ENCODE measurements at regions not wholly inside any gene's neighbourhood (a gene's known extent, or its start where the extent isn't known, plus 50 kb on each side); places are given as distances from the start of the nearest gene placed in this dataset.
A peak's percentile ranks its signal among the peaks of the same experiment; 100 is the strongest.
"Not testable (repeated sequence)": the region's sequence is repeated elsewhere in the genome, so short reads cannot be mapped to it uniquely, and the experiment has no call there.

DNA sequence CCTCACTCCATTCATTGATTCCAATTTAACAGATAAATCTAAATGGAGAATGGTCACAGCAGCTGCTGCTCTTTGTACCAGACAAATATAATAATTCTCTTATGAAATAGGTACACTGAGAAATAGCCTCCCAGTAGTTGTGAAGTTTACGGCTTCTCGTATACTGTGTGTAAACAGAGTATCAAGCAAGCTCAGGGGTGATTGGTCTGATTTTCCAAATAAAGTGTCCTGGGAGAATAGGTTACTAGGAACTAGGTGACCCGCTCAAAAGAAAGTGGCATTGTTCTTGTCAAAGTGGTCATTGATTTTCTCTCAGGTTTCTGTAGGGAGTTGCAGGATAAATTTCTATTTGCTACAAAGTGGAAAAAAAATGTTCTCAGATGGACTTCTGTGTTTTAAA is 838.2 kb downstream of the RAPGEF2 start:
- Histone ChIP-seq H3K27ac (ENCODE audit: low read length) (no peak overlapping the region), H3K9me3 (replicated peaks; ENCODE audit: control insufficient read depth, low read depth, low read length) (no peaks in the 10 kb centered on the region), H3K27me3 (ENCODE audit: control insufficient read depth, insufficient read depth, low read length) (no peaks in the 10 kb centered on the region), H3K4me1 (ENCODE audit: control insufficient read depth, insufficient read depth, low read length) (no peaks in the 10 kb centered on the region), H3K4me3 (ENCODE audit: low read length) (no peak overlapping the region), H3K36me3 (ENCODE audit: control insufficient read depth, insufficient read depth, low read length) (no peaks in the 10 kb centered on the region)
- 100% methylated on average over 3 of the region's 3 CpGs for WGBS (ENCODE audit: insufficient coverage)
- no peak for DNase-seq

DNA sequence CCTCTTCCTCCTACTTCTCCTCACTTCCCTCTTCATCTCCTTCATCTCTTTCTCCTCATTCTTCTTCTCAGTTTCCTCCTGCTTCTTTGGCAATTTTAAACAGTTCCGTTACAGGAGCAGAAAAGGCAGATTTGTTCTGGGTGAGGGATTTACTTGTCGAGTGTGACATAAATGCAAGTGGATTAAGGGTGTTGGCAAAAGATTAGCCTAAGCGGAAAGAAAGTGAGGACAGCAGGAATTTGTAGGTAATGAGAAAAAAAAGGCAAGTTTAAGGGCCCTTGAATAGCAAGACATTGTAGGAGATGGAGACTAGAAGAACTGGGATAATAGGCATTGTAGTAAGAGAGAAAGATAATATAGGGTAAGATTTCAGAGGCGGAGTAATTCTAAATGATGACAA is 841.6 kb downstream of the RAPGEF2 start:
- H3K4me3 ChIP-seq (ENCODE audit: low read length) = no peak overlapping the region
- DNase-seq = no peak
- no peak overlapping the region for H3K27ac ChIP-seq (ENCODE audit: low read length)
- no peaks in the 10 kb centered on the region for H3K9me3 ChIP-seq (replicated peaks; ENCODE audit: control insufficient read depth, low read depth, low read length)
- H3K36me3 ChIP-seq (ENCODE audit: control insufficient read depth, insufficient read depth, low read length) = no peaks in the 10 kb centered on the region
- no peaks in the 10 kb centered on the region for H3K27me3 ChIP-seq (ENCODE audit: control insufficient read depth, insufficient read depth, low read length)
- no peaks in the 10 kb centered on the region for H3K4me1 ChIP-seq (ENCODE audit: control insufficient read depth, insufficient read depth, low read length)
- 50% methylated on average over 4 of the region's 4 CpGs for WGBS (ENCODE audit: insufficient coverage)

DNA sequence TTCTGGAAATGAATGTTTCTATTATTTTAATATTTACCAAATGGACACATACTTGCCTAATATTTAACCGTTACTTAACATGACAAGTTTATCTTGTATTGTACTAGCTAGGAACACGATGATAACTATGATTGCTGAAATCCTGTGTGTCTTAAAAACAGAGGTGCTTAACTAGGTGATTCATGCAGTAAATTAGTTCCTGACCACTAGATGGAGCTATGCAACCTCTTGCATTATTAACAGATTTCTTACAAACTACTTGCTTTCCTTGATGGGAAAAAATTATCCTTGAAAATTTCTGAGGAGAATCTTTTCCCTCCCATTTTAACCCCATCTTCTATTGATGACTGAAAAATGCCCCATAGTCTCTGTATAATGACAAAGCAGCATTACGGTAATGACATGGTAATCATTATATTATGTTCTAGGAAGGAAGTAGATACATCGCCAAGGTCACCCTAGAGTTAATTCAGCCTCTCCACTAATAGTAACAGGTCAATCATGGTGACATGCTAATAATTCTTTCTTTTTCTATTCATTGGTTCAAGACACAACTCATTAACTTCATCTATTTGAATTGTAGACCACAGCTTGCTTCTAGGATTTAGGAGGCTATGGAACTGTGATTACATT is 844.2 kb downstream of the RAPGEF2 start:
- no peak overlapping the region for H3K27ac ChIP-seq (ENCODE audit: low read length)
- H3K4me1 ChIP-seq (ENCODE audit: control insufficient read depth, insufficient read depth, low read length) = no peaks in the 10 kb centered on the region
- H3K4me3 ChIP-seq (ENCODE audit: low read length) = no peak overlapping the region
- no CpG with 5 or more reads among the region's 4 CpGs for WGBS (ENCODE audit: insufficient coverage)
- H3K27me3 ChIP-seq (ENCODE audit: control insufficient read depth, insufficient read depth, low read length) = no peaks in the 10 kb centered on the region
- DNase-seq = peak; percentile 68
- no peaks in the 10 kb centered on the region for H3K36me3 ChIP-seq (ENCODE audit: control insufficient read depth, insufficient read depth, low read length)
- no peaks in the 10 kb centered on the region for H3K9me3 ChIP-seq (replicated peaks; ENCODE audit: control insufficient read depth, low read depth, low read length)

DNA sequence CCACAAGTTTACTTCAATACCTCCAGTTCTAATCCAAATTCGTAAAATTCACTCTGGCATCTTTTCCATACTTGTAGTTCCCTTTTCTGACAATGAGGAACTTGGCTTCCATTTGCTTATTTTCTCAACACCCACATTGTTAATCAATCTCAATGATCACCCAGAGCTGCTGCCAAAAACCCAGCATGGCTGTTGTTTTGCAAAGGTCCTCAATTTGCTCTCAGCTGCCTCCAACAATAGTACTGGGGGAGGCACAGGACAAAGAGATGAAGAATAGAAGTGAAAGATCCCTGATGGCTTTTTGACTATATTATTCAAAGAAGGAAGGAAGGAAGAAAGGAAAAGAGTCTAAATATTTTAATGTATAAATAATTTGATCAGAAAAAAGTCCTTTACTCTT is 847.8 kb downstream of the RAPGEF2 start:
- no peak for DNase-seq
- no peaks in the 10 kb centered on the region for H3K4me1 ChIP-seq (ENCODE audit: control insufficient read depth, insufficient read depth, low read length)
- no peaks in the 10 kb centered on the region for H3K36me3 ChIP-seq (ENCODE audit: control insufficient read depth, insufficient read depth, low read length)
- H3K9me3 ChIP-seq (replicated peaks; ENCODE audit: control insufficient read depth, low read depth, low read length) = no peaks in the 10 kb centered on the region
- no peaks in the 10 kb centered on the region for H3K27me3 ChIP-seq (ENCODE audit: control insufficient read depth, insufficient read depth, low read length)
- no peak overlapping the region for H3K27ac ChIP-seq (ENCODE audit: low read length)
- WGBS (ENCODE audit: insufficient coverage) = 69% methylated on average over 1 of the region's 1 CpG
- no peak overlapping the region for H3K4me3 ChIP-seq (ENCODE audit: low read length)

DNA sequence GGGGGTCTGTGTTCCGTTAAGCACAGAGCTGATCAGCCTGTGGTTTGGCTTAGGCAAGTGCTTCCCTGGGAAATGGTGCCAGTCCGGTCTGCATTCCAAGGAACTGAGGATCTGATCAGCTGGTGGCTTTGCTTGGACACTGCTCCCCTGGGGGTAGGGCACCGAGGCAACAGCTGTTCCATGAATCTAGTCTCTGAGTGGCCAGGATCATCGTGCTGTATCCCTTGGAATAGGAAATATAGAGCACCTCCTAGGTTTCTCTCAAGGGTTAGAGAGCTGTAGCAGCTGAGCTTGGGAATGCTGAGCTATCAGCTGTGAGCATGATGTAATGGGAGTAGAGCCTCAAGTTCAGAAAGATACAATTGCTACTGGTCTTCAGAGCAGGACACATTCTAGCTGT is 863.9 kb downstream of the RAPGEF2 start:
- H3K36me3 ChIP-seq (ENCODE audit: control insufficient read depth, insufficient read depth, low read length) = no peaks in the 10 kb centered on the region
- no peaks in the 10 kb centered on the region for H3K27me3 ChIP-seq (ENCODE audit: control insufficient read depth, insufficient read depth, low read length)
- H3K9me3 ChIP-seq (replicated peaks; ENCODE audit: control insufficient read depth, low read depth, low read length) = no peaks in the 10 kb centered on the region
- H3K4me1 ChIP-seq (ENCODE audit: control insufficient read depth, insufficient read depth, low read length) = no peaks in the 10 kb centered on the region
- peak; percentile 39 for DNase-seq
- no peak overlapping the region for H3K27ac ChIP-seq (ENCODE audit: low read length)
- 58% methylated on average over 4 of the region's 4 CpGs for WGBS (ENCODE audit: insufficient coverage)
- H3K4me3 ChIP-seq (ENCODE audit: low read length) = no peak overlapping the region

DNA sequence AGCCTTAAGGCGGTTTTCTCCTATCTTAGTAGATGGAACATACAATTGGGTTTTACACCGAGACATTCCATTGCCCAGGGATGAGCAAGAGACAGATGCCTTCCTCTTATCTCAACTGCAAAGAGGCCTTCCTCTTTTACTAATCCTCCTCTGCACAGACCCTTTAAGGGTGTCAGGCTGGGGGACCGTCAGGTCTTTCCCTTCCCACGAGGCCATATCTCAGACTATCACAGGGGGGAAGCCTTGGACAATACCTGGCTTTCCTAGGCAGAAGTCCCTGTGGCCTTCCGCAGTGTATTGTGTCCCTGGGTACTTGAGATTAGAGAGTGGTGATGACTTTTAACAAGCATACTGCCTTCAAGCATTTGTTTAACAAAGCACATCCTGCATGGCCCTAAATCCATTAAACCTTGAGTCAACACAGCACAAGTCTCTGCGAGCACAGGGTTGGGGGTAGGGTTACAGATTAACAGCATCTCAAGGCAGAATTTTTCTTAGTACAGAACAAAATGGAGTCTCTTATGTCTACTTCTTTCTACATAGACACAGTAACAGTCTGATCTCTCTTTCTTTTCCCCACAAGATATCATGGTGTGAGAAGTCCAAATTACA is 874.1 kb downstream of the RAPGEF2 start:
- not testable (repeated sequence) for H3K27me3 ChIP-seq (ENCODE audit: control insufficient read depth, insufficient read depth, low read length); H3K4me3 ChIP-seq (ENCODE audit: low read length); DNase-seq; H3K27ac ChIP-seq (ENCODE audit: low read length); H3K4me1 ChIP-seq (ENCODE audit: control insufficient read depth, insufficient read depth, low read length); H3K36me3 ChIP-seq (ENCODE audit: control insufficient read depth, insufficient read depth, low read length); H3K9me3 ChIP-seq (replicated peaks; ENCODE audit: control insufficient read depth, low read depth, low read length)
- WGBS (ENCODE audit: insufficient coverage) = no CpG with 5 or more reads among the region's 6 CpGs

DNA sequence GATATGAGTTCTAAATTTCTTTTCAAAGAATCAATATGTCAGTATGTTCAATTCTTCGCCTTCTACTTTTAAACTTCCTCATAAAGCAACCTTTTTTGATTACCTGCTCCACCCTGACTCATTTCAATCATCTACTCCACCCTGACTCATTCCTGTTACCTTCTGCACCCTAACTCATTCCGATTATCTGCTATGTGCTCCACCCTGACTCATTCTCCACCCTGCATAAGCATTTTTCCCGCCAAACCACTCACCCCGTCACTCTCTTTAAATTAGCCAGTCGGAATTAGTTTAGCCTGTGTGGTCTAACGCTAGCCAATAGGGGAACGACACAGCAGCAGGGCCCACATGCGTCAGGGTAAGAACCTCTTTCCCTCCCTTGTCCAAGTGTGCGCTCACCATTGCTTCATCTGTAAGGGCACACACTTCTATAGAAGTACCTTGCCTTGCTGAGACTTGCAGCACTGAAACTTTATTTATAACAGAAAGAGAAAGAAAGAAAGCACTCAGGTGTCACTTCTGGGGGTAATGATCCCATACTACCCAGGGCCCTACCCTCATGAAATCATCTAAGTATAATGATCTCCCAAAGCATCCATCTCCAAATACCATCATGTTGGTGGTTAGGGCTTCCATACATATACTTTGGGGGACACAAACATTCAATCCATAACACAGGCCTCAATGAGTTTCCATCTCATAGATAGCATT is 875.2 kb downstream of the RAPGEF2 start:
- 86% methylated on average over 7 of the region's 9 CpGs for WGBS (ENCODE audit: insufficient coverage)
- no peak for DNase-seq
- H3K9me3 ChIP-seq (replicated peaks; ENCODE audit: control insufficient read depth, low read depth, low read length) = no peaks in the 10 kb centered on the region
- no peaks in the 10 kb centered on the region for H3K36me3 ChIP-seq (ENCODE audit: control insufficient read depth, insufficient read depth, low read length)
- H3K27ac ChIP-seq (ENCODE audit: low read length) = no peak overlapping the region
- no peak overlapping the region for H3K4me3 ChIP-seq (ENCODE audit: low read length)
- H3K4me1 ChIP-seq (ENCODE audit: control insufficient read depth, insufficient read depth, low read length) = no peaks in the 10 kb centered on the region
- H3K27me3 ChIP-seq (ENCODE audit: control insufficient read depth, insufficient read depth, low read length) = no peaks in the 10 kb centered on the region

DNA sequence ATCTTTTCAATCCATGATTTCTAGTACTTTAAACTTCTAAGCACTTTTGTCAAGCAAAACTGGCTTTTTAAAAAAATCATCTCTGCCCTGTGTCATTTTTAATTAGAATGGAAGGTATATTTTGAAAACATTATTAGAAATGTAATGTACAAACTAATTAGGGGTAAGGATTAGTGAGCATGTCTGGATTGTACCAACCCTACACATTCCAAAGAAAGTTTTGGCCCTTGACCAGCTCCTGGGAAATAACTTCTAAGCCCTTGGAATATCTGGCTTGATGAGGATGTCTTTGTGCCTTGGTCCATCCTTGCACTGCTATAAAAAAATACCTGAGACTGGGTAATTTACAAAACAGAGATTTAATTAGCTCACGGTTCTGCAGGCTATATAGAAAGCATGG is 876.5 kb downstream of the RAPGEF2 start:
- H3K27me3 ChIP-seq (ENCODE audit: control insufficient read depth, insufficient read depth, low read length) = no peaks in the 10 kb centered on the region
- H3K4me3 ChIP-seq (ENCODE audit: low read length) = no peak overlapping the region
- WGBS (ENCODE audit: insufficient coverage) = no CpG with 5 or more reads among the region's 1 CpG
- no peak overlapping the region for H3K27ac ChIP-seq (ENCODE audit: low read length)
- H3K4me1 ChIP-seq (ENCODE audit: control insufficient read depth, insufficient read depth, low read length) = no peaks in the 10 kb centered on the region
- H3K36me3 ChIP-seq (ENCODE audit: control insufficient read depth, insufficient read depth, low read length) = no peaks in the 10 kb centered on the region
- H3K9me3 ChIP-seq (replicated peaks; ENCODE audit: control insufficient read depth, low read depth, low read length) = no peaks in the 10 kb centered on the region
- no peak for DNase-seq

GRCh38 chr4:159979953-159980352 is 877.1 kb downstream of the RAPGEF2 start:
- Histone ChIP-seq H3K9me3 (replicated peaks; ENCODE audit: control insufficient read depth, low read depth, low read length) (no peaks in the 10 kb centered on the region), H3K27me3 (ENCODE audit: control insufficient read depth, insufficient read depth, low read length) (no peaks in the 10 kb centered on the region), H3K27ac (ENCODE audit: low read length) (no peak overlapping the region), H3K4me3 (ENCODE audit: low read length) (no peak overlapping the region), H3K4me1 (ENCODE audit: control insufficient read depth, insufficient read depth, low read length) (no peaks in the 10 kb centered on the region), H3K36me3 (ENCODE audit: control insufficient read depth, insufficient read depth, low read length) (no peaks in the 10 kb centered on the region)
- no peak for DNase-seq
- no CpG with 5 or more reads among the region's 1 CpG for WGBS (ENCODE audit: insufficient coverage)

DNA sequence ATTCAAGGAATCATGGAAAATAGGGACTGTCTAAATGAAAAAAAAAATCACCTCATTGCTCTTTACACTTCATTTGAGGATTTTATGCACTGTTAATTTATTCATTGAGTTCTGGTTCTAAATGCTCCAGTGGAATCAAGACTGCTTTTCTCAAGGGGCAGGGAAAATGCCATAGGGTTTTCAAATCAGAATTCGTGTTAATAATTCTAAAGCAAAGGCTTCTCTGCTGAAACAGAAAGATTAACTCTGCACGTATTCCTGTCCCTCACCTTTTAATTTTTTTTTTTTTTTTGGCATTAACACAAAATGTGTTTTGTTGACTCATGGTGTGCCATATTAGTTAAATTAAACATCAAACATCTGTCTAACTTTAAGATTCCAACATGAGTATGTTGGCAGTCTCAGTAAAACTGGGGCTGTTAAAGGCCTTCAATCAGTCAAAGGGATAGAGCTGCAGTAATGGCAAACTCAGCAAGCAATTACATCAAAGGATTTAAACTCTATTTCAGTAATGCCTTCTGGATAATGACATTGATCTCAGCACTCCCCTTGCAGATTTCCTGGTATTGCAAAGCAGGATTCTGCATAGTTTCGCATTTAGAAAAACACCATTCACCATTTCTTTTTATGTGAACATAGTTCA is 878.1 kb downstream of the RAPGEF2 start:
- WGBS (ENCODE audit: insufficient coverage) = 83% methylated on average over 1 of the region's 3 CpGs
- H3K9me3 ChIP-seq (replicated peaks; ENCODE audit: control insufficient read depth, low read depth, low read length) = no peaks in the 10 kb centered on the region
- H3K4me3 ChIP-seq (ENCODE audit: low read length) = no peak overlapping the region
- no peak overlapping the region for H3K27ac ChIP-seq (ENCODE audit: low read length)
- no peaks in the 10 kb centered on the region for H3K4me1 ChIP-seq (ENCODE audit: control insufficient read depth, insufficient read depth, low read length)
- H3K27me3 ChIP-seq (ENCODE audit: control insufficient read depth, insufficient read depth, low read length) = no peaks in the 10 kb centered on the region
- DNase-seq = no peak
- no peaks in the 10 kb centered on the region for H3K36me3 ChIP-seq (ENCODE audit: control insufficient read depth, insufficient read depth, low read length)
